ENCODE measurements at regions not wholly inside any gene's neighbourhood (a gene's known extent, or its start where the extent isn't known, plus 50 kb on each side); places are given as distances from the start of the nearest gene placed in this dataset.

DNA sequence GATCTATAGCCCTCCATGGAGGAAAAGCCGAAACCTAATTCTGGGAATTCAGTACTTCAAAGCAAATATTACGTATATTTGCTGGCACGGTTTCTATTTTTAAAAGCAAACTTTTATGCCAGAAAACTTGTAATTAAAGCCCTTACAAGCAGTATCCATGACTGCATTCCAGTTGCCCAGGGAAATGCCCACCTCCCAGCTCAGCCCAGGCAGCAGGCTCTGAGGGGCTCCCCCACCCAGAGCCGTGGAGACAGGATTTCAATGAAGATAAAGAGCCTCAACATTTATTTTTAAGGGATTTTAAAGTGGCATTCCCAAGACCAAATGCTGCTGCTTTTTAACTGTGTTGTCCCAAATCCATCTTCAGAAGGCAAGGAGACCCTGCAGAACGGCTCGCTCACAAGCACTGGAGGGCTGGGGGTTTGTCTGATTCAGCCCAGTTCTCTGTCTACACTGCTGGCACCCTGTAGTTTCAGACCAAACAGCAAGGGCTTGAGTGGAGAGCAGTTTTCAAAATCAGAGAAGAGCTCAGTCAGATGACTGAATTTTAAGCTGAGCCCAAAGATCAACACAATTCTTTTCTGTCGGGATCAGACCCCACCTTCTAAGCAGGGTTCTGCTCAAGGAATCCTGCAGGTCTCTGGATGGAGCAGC lies 105.1 kb downstream of the KCNF1 start:
- no peak overlapping the region for H3K4ac ChIP-seq (replicated peaks; ENCODE audit: insufficient read length, low read depth, low read length)
- no peak overlapping the region for H2BK5ac ChIP-seq (ENCODE audit: low read depth, low read length)
- H3K36me3 ChIP-seq (ENCODE audit: control insufficient read depth in 2 of 4, insufficient read depth in 4 of 4, low read length in 3 of 4), result no peaks in the 10 kb centered on the region
- no peak overlapping the region for H2BK15ac ChIP-seq (ENCODE audit: low read length)
- no peak overlapping the region for H3K18ac ChIP-seq (ENCODE audit: extremely low read depth, low read length)
- no peaks in the 10 kb centered on the region for H4K20me1 ChIP-seq (replicated peaks in 1 of 2; ENCODE audit: control insufficient read depth in 1 of 2, insufficient read depth in 2 of 2, low read length in 2 of 2)
- H2BK120ac ChIP-seq (replicated peaks; ENCODE audit: low read depth, low read length), result no peak overlapping the region
- no peak overlapping the region for H4K91ac ChIP-seq (replicated peaks; ENCODE audit: insufficient read length, low read length)
- no peak overlapping the region for H2BK12ac ChIP-seq (ENCODE audit: low read depth, low read length)
- no peak overlapping the region for H2AFZ ChIP-seq (ENCODE audit: low read length)
- H3K79me1 ChIP-seq (ENCODE audit: low read depth, low read length), result no peaks in the 10 kb centered on the region
- H3K79me2 ChIP-seq (ENCODE audit: control insufficient read depth in 1 of 2, insufficient read depth in 2 of 2, low read length in 2 of 2), result no peaks in the 10 kb centered on the region
- no peak overlapping the region for H3K56ac ChIP-seq (replicated peaks; ENCODE audit: insufficient read length, low read depth, low read length)
- DNase-seq (ENCODE audit: low read depth in 1 of 2, low spot score in 2 of 2) (peak in 1 of 2 experiments; percentile 28), FAIRE-seq (no peak)
- H3K9ac ChIP-seq (replicated peaks in 1 of 4; ENCODE audit: extremely low read depth in 1 of 4, low read depth in 3 of 4, low read length in 3 of 4), result no peak overlapping the region
- no peak overlapping the region for H3K14ac ChIP-seq (ENCODE audit: insufficient read length)
- no peaks in the 10 kb centered on the region for H3K27me3 ChIP-seq (replicated peaks in 1 of 4; ENCODE audit: control insufficient read depth in 3 of 4, extremely low read depth in 1 of 4, insufficient read depth in 3 of 4, low read length in 3 of 4)
- no peak overlapping the region for H2BK20ac ChIP-seq (ENCODE audit: low read length)
- no peak overlapping the region for H3K23ac ChIP-seq (ENCODE audit: insufficient read length)
- no peak overlapping the region for H3K4me3 ChIP-seq (ENCODE audit: extremely low read depth in 1 of 4, insufficient read depth in 2 of 4, low read depth in 3 of 4, low read length in 4 of 4)
- H4K5ac ChIP-seq (ENCODE audit: insufficient read length, low read depth, low read length), result no peak overlapping the region
- no peak overlapping the region for H3K27ac ChIP-seq (ENCODE audit: low read depth, low read length)
- no peak overlapping the region for H2AK5ac ChIP-seq (ENCODE audit: low read depth, low read length)
- ChIA-PET POLR2A (ENCODE audit: partially characterized antibody) (no interaction called here), CTCF (ENCODE audit: partially characterized antibody) (interaction anchor here (1.3 to 1.8 kb wide), 3 partner anchors 11 to 181 kb away, joined by 4 to 6 read pairs (median 4); no protein-coding TSS in a partner anchor)
- WGBS, 2 experiments (ENCODE audit: extremely low coverage in 1 of 2, insufficient coverage in 1 of 2, insufficient read length in 1 of 2, insufficient replicate concordance in 2 of 2, low coverage in 1 of 2, low lambda C conversion rate in 2 of 2, missing lambda C conversion rate in 1 of 2), result 86% methylated on average over 7 of the region's 7 CpGs; no CpG with 5 or more reads in 1 of the 2 experiments
- H3K9me3 ChIP-seq (ENCODE audit: insufficient read depth in 2 of 2, low read depth in 1 of 2, low read length in 1 of 2), result no peaks in the 10 kb centered on the region
- H3K23me2 ChIP-seq (ENCODE audit: low read depth, low read length), result no peaks in the 10 kb centered on the region
- no peak overlapping the region for H3K4me2 ChIP-seq (ENCODE audit: insufficient read depth in 1 of 2, low read depth in 2 of 2, low read length in 2 of 2)
- H4K8ac ChIP-seq (ENCODE audit: extremely low read depth, insufficient read depth, low read length), result no peak overlapping the region
- H3K4me1 ChIP-seq (replicated peaks in 1 of 4; ENCODE audit: control insufficient read depth in 3 of 4, insufficient read depth in 4 of 4, low read length in 3 of 4), result no peaks in the 10 kb centered on the region
- TF ChIP-seq, protein P1, sequence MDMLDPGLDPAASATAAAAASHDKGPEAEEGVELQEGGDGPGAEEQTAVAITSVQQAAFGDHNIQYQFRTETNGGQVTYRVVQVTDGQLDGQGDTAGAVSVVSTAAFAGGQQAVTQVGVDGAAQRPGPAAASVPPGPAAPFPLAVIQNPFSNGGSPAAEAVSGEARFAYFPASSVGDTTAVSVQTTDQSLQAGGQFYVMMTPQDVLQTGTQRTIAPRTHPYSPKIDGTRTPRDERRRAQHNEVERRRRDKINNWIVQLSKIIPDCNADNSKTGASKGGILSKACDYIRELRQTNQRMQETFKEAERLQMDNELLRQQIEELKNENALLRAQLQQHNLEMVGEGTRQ (IDR thresholded peaks at IDR 0.05; ENCODE audit: low read length), result no peak
- TF ChIP-seq BACH1 (IDR thresholded peaks at IDR 0.05; ENCODE audit: low read length) (no peak), SUZ12 (IDR thresholded peaks at IDR 0.05; ENCODE audit: low read length) (no peak), RFX5 (IDR thresholded peaks at IDR 0.05; ENCODE audit: borderline replicate concordance, low read depth, low read length) (no peak), RBBP5 (IDR thresholded peaks at IDR 0.05; ENCODE audit: borderline replicate concordance, low read depth, low read length) (no peak), FOSL1 (IDR thresholded peaks at IDR 0.05; ENCODE audit: insufficient read depth, low read depth, low read length) (no peak), SP2 (IDR thresholded peaks at IDR 0.05; ENCODE audit: low read length) (no peak), CHD1 (IDR thresholded peaks at IDR 0.05; ENCODE audit: low read depth, low read length) (no peak), TAF1 (IDR thresholded peaks at IDR 0.05; ENCODE audit: low read depth, low read length) (no peak), SRF (IDR thresholded peaks at IDR 0.05; ENCODE audit: low read depth, low read length) (no peak), NRF1 (IDR thresholded peaks at IDR 0.05; ENCODE audit: low read depth, low read length) (no peak)
- TF ChIP-seq, protein P2, sequence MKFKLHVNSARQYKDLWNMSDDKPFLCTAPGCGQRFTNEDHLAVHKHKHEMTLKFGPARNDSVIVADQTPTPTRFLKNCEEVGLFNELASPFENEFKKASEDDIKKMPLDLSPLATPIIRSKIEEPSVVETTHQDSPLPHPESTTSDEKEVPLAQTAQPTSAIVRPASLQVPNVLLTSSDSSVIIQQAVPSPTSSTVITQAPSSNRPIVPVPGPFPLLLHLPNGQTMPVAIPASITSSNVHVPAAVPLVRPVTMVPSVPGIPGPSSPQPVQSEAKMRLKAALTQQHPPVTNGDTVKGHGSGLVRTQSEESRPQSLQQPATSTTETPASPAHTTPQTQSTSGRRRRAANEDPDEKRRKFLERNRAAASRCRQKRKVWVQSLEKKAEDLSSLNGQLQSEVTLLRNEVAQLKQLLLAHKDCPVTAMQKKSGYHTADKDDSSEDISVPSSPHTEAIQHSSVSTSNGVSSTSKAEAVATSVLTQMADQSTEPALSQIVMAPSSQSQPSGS (IDR thresholded peaks at IDR 0.05; ENCODE audit: low read length), result no peak

Data from H1 (cell line).